HEK293 (cell line): ENCODE measurements at regions not wholly inside any gene's neighbourhood (a gene's known extent, or its start where the extent isn't known, plus 50 kb on each side); places are given as distances from the start of the nearest gene placed in this dataset.

Experiments
- CTCF ChIA-PET: fragments of 350-600 bp; formaldehyde crosslinking; extraction: SDS; loops from one replicate; lab custom pipeline; 2021; ENCODE audit warnings: antibody characterized with exemption; lab: Yijun Ruan, JAX
- POLR2A ChIA-PET: fragments of 300-600 bp; formaldehyde crosslinking; extraction: SDS; loops from one replicate; lab custom pipeline; 2020; ENCODE audit warnings: antibody characterized with exemption, inconsistent platforms; lab: Yijun Ruan, JAX
- H3K27ac ChIP-seq: fragments of 200-500 bp; sonication (Bioruptor generic); 2 replicates; pipeline ENCODE4 v1.5.1; 2014; ENCODE audit warnings: low read depth, low read length, control low read depth, inconsistent platforms; ENCODE audit errors: extremely low read depth
- H3K36me3 ChIP-seq, 2 experiments: fragments of 200-500 bp in 1 of 2; sonication (Bioruptor generic) in 1 of 2; 1 replicate in 1 of 2; 2 replicates in 1 of 2; pipeline ENCODE4 v1.5.1; 2014 to 2017; ENCODE audit warnings: inconsistent platforms in 2 of 2, low read length in 2 of 2; ENCODE audit not compliant: control insufficient read depth in 2 of 2, insufficient read depth in 1 of 2
- H3K4me1 ChIP-seq: fragments of 200-500 bp; sonication (Bioruptor generic); 2 replicates; pipeline ENCODE4 v1.5.1; 2014; ENCODE audit warnings: mild to moderate bottlenecking, low read length, inconsistent platforms; ENCODE audit not compliant: control insufficient read depth, insufficient read depth
- H3K4me3 ChIP-seq: 2 replicates; pipeline ENCODE4 v1.5.1; 2011; ENCODE audit warnings: low read depth, mild to moderate bottlenecking, control low read depth, low read length, moderate library complexity
- H3K9me3 ChIP-seq: fragments of 200-500 bp; sonication (Bioruptor generic); 2 replicates; pipeline ENCODE4 v1.5.1; 2014; ENCODE audit warnings: low read depth, low read length, inconsistent platforms; ENCODE audit not compliant: control insufficient read depth, insufficient read depth
- BCL11A ChIP-seq: fragments of 450-650 bp; formaldehyde crosslinking; IDR thresholded peaks from 2 replicates; pipeline ENCODE4 v1.5.1; 2016; ENCODE audit warnings: low read depth, missing biosample characterization, missing genetic modification characterization
- GFI1B ChIP-seq: fragments of 450-650 bp; formaldehyde crosslinking; IDR thresholded peaks from 2 replicates; pipeline ENCODE4 v1.5.1; 2016; ENCODE audit warnings: missing biosample characterization, missing genetic modification characterization
- HIC1 ChIP-seq: fragments of 450-650 bp; formaldehyde crosslinking; IDR thresholded peaks from 2 replicates; pipeline ENCODE4 v1.5.1; 2016; ENCODE audit warnings: missing biosample characterization, missing genetic modification characterization
- KLF10 ChIP-seq: fragments of 450-650 bp; IDR thresholded peaks from 2 replicates; pipeline ENCODE4 v1.5.1; 2018; ENCODE audit warnings: missing biosample characterization, mild to moderate bottlenecking, missing genetic modification characterization
- KLF16 ChIP-seq: fragments of 450-650 bp; formaldehyde crosslinking; IDR thresholded peaks from 2 replicates; pipeline ENCODE4 v1.5.1; 2017; ENCODE audit warnings: missing biosample characterization, missing genetic modification characterization
- OVOL3 ChIP-seq: fragments of 450-650 bp; formaldehyde crosslinking; IDR thresholded peaks from 2 replicates; pipeline ENCODE4 v1.5.1; 2016; ENCODE audit warnings: missing biosample characterization, missing genetic modification characterization
- PBX3 ChIP-seq: sonication (generic); formaldehyde crosslinking; IDR thresholded peaks from 2 replicates; pipeline ENCODE4 v1.8.1; 2022; ENCODE audit warnings: mild to moderate bottlenecking, moderate library complexity, missing genetic modification reagents
- RBAK ChIP-seq: fragments of 450-650 bp; formaldehyde crosslinking; IDR thresholded peaks from 2 replicates; pipeline ENCODE4 v1.5.1; 2016; ENCODE audit warnings: missing biosample characterization, missing genetic modification characterization
- WT1 ChIP-seq: fragments of 450-650 bp; formaldehyde crosslinking; IDR thresholded peaks from 2 replicates; pipeline ENCODE4 v1.5.1; 2016; ENCODE audit warnings: missing biosample characterization, missing genetic modification characterization
- ZBTB7A ChIP-seq: fragments of 450-650 bp; formaldehyde crosslinking; IDR thresholded peaks from 2 replicates; pipeline ENCODE4 v1.5.1; 2016; ENCODE audit warnings: low read depth, missing biosample characterization, missing genetic modification characterization
- ZNF114 ChIP-seq: fragments of 450-650 bp; formaldehyde crosslinking; IDR thresholded peaks from 2 replicates; pipeline ENCODE4 v1.5.0; 2017; ENCODE audit warnings: missing biosample characterization, missing genetic modification characterization
- ZNF311 ChIP-seq: fragments of 450-650 bp; formaldehyde crosslinking; IDR thresholded peaks from 2 replicates; pipeline ENCODE4 v1.5.1; 2017; ENCODE audit warnings: missing biosample characterization, missing genetic modification characterization, borderline replicate concordance
- ZNF335 ChIP-seq: fragments of 450-650 bp; formaldehyde crosslinking; conservative IDR thresholded peaks from 2 replicates; pipeline ENCODE4 v1.5.1; 2016; ENCODE audit warnings: missing biosample characterization, missing genetic modification characterization
- ZNF639 ChIP-seq: fragments of 450-650 bp; formaldehyde crosslinking; IDR thresholded peaks from 2 replicates; pipeline ENCODE4 v1.5.1; 2016; ENCODE audit warnings: missing biosample characterization, missing genetic modification characterization
- ZNF837 ChIP-seq: fragments of 450-650 bp; formaldehyde crosslinking; IDR thresholded peaks from 2 replicates; pipeline ENCODE4 v1.5.1; 2016; ENCODE audit warnings: missing biosample characterization, missing genetic modification characterization
- TF ChIP-seq, protein P1 (sequence below): fragments of 450-650 bp; formaldehyde crosslinking; IDR thresholded peaks from 2 replicates; pipeline ENCODE4 v1.5.1; 2017; ENCODE audit warnings: missing biosample characterization, mild to moderate bottlenecking, missing genetic modification characterization, moderate library complexity
- TF ChIP-seq, protein P2 (sequence below): fragments of 450-650 bp; formaldehyde crosslinking; IDR thresholded peaks from 2 replicates; pipeline ENCODE4 v1.5.1; 2016; ENCODE audit warnings: missing biosample characterization, missing genetic modification characterization
- TF ChIP-seq, protein P3 (sequence below): fragments of 450-650 bp; formaldehyde crosslinking; IDR thresholded peaks from 2 replicates; pipeline ENCODE4 v1.5.1; 2016; ENCODE audit warnings: missing biosample characterization, missing genetic modification characterization

DNA sequence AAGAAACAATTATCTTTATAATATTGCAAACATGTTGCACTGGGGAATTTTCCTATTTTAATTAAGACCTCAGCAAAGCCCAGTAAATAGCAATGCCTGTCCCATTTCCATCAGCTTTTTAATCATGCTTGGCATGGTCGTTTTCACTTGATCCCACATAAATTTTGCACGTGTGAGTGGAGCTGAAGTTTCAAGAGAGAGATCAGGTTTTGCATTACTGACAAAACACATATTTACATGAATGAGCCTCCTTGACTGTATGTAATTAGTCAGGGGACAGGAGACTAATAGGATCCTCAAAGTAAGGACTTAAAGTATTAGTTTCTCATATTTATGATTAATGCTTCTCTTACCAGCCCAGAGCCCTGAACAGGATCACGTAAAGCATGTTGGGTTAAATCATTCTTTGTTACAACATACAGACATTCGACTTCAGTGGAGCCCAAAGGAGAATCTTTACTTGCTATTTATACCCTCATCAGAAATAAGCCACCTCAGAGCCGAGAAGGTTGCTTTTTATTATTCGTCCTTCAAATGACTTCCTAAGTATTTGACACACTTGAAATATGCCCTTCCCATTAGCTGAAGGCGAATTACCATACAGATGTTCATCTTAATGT, 711.3 kb downstream of the GALR1 start:
- no peak for TF ChIP-seq PBX3
- no peak for TF ChIP-seq ZNF311 (tag by site-specific recombination)
- no peak for TF ChIP-seq HIC1 (tag by site-specific recombination)
- TF ChIP-seq, protein P1, sequence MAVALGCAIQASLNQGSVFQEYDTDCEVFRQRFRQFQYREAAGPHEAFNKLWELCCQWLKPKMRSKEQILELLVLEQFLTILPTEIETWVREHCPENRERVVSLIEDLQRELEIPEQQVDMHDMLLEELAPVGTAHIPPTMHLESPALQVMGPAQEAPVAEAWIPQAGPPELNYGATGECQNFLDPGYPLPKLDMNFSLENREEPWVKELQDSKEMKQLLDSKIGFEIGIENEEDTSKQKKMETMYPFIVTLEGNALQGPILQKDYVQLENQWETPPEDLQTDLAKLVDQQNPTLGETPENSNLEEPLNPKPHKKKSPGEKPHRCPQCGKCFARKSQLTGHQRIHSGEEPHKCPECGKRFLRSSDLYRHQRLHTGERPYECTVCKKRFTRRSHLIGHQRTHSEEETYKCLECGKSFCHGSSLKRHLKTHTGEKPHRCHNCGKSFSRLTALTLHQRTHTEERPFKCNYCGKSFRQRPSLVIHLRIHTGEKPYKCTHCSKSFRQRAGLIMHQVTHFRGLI (tag by site-specific recombination), result no peak
- TF ChIP-seq, protein P2, sequence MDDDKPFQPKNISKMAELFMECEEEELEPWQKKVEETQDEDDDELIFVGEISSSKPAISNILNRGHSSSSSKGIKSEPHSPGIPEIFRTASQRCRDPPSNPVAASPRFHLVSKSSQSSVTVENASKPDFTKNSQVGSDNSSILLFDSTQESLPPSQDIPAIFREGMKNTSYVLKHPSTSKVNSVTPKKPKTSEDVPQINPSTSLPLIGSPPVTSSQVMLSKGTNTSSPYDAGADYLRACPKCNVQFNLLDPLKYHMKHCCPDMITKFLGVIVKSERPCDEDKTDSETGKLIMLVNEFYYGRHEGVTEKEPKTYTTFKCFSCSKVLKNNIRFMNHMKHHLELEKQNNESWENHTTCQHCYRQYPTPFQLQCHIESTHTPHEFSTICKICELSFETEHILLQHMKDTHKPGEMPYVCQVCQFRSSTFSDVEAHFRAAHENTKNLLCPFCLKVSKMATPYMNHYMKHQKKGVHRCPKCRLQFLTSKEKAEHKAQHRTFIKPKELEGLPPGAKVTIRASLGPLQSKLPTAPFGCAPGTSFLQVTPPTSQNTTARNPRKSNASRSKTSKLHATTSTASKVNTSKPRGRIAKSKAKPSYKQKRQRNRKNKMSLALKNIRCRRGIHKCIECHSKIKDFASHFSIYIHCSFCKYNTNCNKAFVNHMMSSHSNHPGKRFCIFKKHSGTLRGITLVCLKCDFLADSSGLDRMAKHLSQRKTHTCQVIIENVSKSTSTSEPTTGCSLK (tag by site-specific recombination), result no peak
- TF ChIP-seq ZNF837 (tag by site-specific recombination), result no peak
- no peak for TF ChIP-seq GFI1B (tag by site-specific recombination)
- no peak for TF ChIP-seq ZNF639 (tag by site-specific recombination)
- TF ChIP-seq BCL11A, result no peak
- no peak for TF ChIP-seq ZBTB7A
- no peak for TF ChIP-seq KLF10 (tag by site-specific recombination)
- TF ChIP-seq RBAK (tag by site-specific recombination), result no peak
- TF ChIP-seq, protein P3, sequence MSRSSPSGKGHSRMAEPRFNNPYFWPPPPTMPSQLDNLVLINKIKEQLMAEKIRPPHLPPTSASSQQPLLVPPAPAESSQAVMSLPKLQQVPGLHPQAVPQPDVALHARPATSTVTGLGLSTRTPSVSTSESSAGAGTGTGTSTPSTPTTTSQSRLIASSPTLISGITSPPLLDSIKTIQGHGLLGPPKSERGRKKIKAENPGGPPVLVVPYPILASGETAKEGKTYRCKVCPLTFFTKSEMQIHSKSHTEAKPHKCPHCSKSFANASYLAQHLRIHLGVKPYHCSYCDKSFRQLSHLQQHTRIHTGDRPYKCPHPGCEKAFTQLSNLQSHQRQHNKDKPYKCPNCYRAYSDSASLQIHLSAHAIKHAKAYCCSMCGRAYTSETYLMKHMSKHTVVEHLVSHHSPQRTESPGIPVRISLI, result no peak
- TF ChIP-seq ZNF114 (tag by site-specific recombination), result no peak
- TF ChIP-seq KLF16, result no peak
- no peak for TF ChIP-seq ZNF335 (tag by site-specific recombination)
- TF ChIP-seq OVOL3 (tag by site-specific recombination), result no peak
- no peak for TF ChIP-seq WT1 (tag by site-specific recombination)
- Histone ChIP-seq H3K4me1 (no peaks in the 10 kb centered on the region), H3K27ac (no peak overlapping the region), H3K4me3 (no peak overlapping the region), H3K36me3 (no peaks in the 10 kb centered on the region), H3K9me3 (no peaks in the 10 kb centered on the region)
- POLR2A ChIA-PET, result no interaction called here
- CTCF ChIA-PET, result no interaction called here
